ENCODE measurements at regions not wholly inside any gene's neighbourhood (a gene's known extent, or its start where the extent isn't known, plus 50 kb on each side); places are given as distances from the start of the nearest gene placed in this dataset.

- DNase-seq, result no peak
These were observed 125.2 kb upstream of the COPS8 start for GRCh38 chr2:236960531-236960930.

GRCh38 chr2:236962816-236963215, 122.9 kb upstream of the COPS8 start:
- DNase-seq, result no peak

- DNase-seq, result no peak
These were observed 122.0 kb upstream of the COPS8 start for GRCh38 chr2:236963631-236964182.

- DNase-seq, result no peak
These were observed 121.4 kb upstream of the COPS8 start for GRCh38 chr2:236964291-236964690.

GRCh38 chr2:236965021-236965840, 120.5 kb upstream of the COPS8 start:
- no peak for DNase-seq

- no peak for DNase-seq
These were observed 119.9 kb upstream of the COPS8 start for GRCh38 chr2:236965841-236966096.

GRCh38 chr2:236967499-236967783, 118.2 kb upstream of the COPS8 start:
- no peak for DNase-seq

GRCh38 chr2:236968101-236968879, 117.4 kb upstream of the COPS8 start:
- no peak for DNase-seq

GRCh38 chr2:236968880-236969534, 116.7 kb upstream of the COPS8 start:
- DNase-seq, result no peak

GRCh38 chr2:236969767-236970655, 115.7 kb upstream of the COPS8 start:
- DNase-seq, result no peak

- peak; percentile 47 for DNase-seq
These were observed 115.1 kb upstream of the COPS8 start for GRCh38 chr2:236970656-236971010.

GRCh38 chr2:236971131-236971821, 114.4 kb upstream of the COPS8 start:
- DNase-seq, result peak; percentile 60

- no peak for DNase-seq
These were observed 113.7 kb upstream of the COPS8 start for GRCh38 chr2:236971919-236972381.

- DNase-seq, result peak; percentile 95
These were observed 113.0 kb upstream of the COPS8 start for GRCh38 chr2:236972491-236973342.

GRCh38 chr2:236973343-236973980, 112.2 kb upstream of the COPS8 start:
- DNase-seq, result no peak

- no peak for DNase-seq
These were observed 111.5 kb upstream of the COPS8 start for GRCh38 chr2:236974148-236974547.

GRCh38 chr2:236974752-236975151, 110.9 kb upstream of the COPS8 start:
- no peak for DNase-seq

- no peak for DNase-seq
These were observed 109.9 kb upstream of the COPS8 start for GRCh38 chr2:236975766-236976165.

GRCh38 chr2:236976266-236977062, 109.2 kb upstream of the COPS8 start:
- no peak for DNase-seq
